ENCODE measurements at regions not wholly inside any gene's neighbourhood (a gene's known extent, or its start where the extent isn't known, plus 50 kb on each side); places are given as distances from the start of the nearest gene placed in this dataset.
"Not testable (repeated sequence)": the region's sequence is repeated elsewhere in the genome, so short reads cannot be mapped to it uniquely, and the experiment has no call there.

GRCh38 chr2:37767959-37768925 lies 96.8 kb upstream of the CDC42EP3 start:
- no peaks in the 10 kb centered on the region for H3K9me3 ChIP-seq
- no peak overlapping the region for H3K4me3 ChIP-seq

GRCh38 chr2:37769551-37769950 lies 98.1 kb upstream of the CDC42EP3 start:
- H3K4me1 ChIP-seq = peaks cover 0 to 65% (median 16%) of the 10 kb centered on the region in 4 donors
- no peaks in the 10 kb centered on the region for H3K27me3 ChIP-seq
- DNase-seq (ENCODE audit: low spot score in 2 of 2) = no peak
- TF ChIP-seq POLR2A (IDR thresholded peaks at IDR 0.05) = no peak
- TF ChIP-seq CTCF (IDR thresholded peaks at IDR 0.05) = no peak
- no peak for TF ChIP-seq EP300 (IDR thresholded peaks at IDR 0.05)
- H3K4me3 ChIP-seq = no peak overlapping the region
- WGBS, 2 donors = 85 to 91% methylated on average over 3 of the region's 3 CpGs
- H3K9me3 ChIP-seq = no peaks in the 10 kb centered on the region
- peak overlapping the region in 2 of 4 donors; percentile 18 to 73 for H3K27ac ChIP-seq
- H3K36me3 ChIP-seq = no peaks in the 10 kb centered on the region

More at GRCh38 chr2:37767959-37768925, 96.8 kb upstream of the CDC42EP3 start:
- peak in 1 of 2 donors; percentile 71 for TF ChIP-seq EP300 (IDR thresholded peaks at IDR 0.05)
- TF ChIP-seq POLR2A (IDR thresholded peaks at IDR 0.05) = no peak
- Histone ChIP-seq H3K27ac (peak overlapping the region in 2 of 4 donors; percentile 73 to 80), H3K27me3 (no peaks in the 10 kb centered on the region), H3K4me1 (peaks cover 0 to 54% (median 12%) of the 10 kb centered on the region in 4 donors), H3K36me3 (no peaks in the 10 kb centered on the region)
- peak; percentile 14 to 58 for DNase-seq (ENCODE audit: low spot score in 2 of 2)
- WGBS, 2 donors = 10 to 14% methylated on average over 6 of the region's 6 CpGs

- Histone ChIP-seq H3K27ac (peak overlapping the region in 1 of 4 donors; percentile 3), H3K36me3 (no peaks in the 10 kb centered on the region), H3K4me1 (peaks cover 0 to 77% (median 19%) of the 10 kb centered on the region in 4 donors), H3K9me3 (no peaks in the 10 kb centered on the region), H3K4me3 (no peak overlapping the region), H3K27me3 (no peaks in the 10 kb centered on the region)
- DNase-seq (ENCODE audit: low spot score in 2 of 2) = no peak
- TF ChIP-seq CTCF (IDR thresholded peaks at IDR 0.05) = no peak
- no peak for TF ChIP-seq EP300 (IDR thresholded peaks at IDR 0.05)
- no peak for TF ChIP-seq POLR2A (IDR thresholded peaks at IDR 0.05)
- 85 to 89% methylated on average over 2 of the region's 2 CpGs for WGBS, 2 donors
Measured at GRCh38 chr2:37770797-37771196, 99.4 kb upstream of the CDC42EP3 start.

- no peak for DNase-seq (ENCODE audit: low spot score in 2 of 2)
- Histone ChIP-seq H3K9me3 (no peaks in the 10 kb centered on the region), H3K27me3 (no peaks in the 10 kb centered on the region), H3K4me3 (no peak overlapping the region), H3K4me1 (peaks cover 0 to 81% (median 20%) of the 10 kb centered on the region in 4 donors), H3K27ac (peak overlapping the region in 2 of 4 donors; percentile 4 to 54), H3K36me3 (no peaks in the 10 kb centered on the region)
- 51 to 57% methylated on average over 3 of the region's 3 CpGs for WGBS, 2 donors
- TF ChIP-seq CTCF (IDR thresholded peaks at IDR 0.05) (no peak), EP300 (IDR thresholded peaks at IDR 0.05) (no peak), POLR2A (IDR thresholded peaks at IDR 0.05) (no peak)
Measured at GRCh38 chr2:37771600-37772088, 100.2 kb upstream of the CDC42EP3 start.

GRCh38 chr2:37773371-37774130 lies 102.1 kb upstream of the CDC42EP3 start:
- 32 to 44% methylated on average over 8 of the region's 8 CpGs for WGBS, 2 donors
- H3K36me3 ChIP-seq = no peaks in the 10 kb centered on the region
- no peaks in the 10 kb centered on the region for H3K9me3 ChIP-seq
- H3K4me1 ChIP-seq = peaks cover 0 to 63% (median 17%) of the 10 kb centered on the region in 4 donors
- H3K27ac ChIP-seq = peak overlapping the region in 2 of 4 donors; percentile 49 to 82
- no peaks in the 10 kb centered on the region for H3K27me3 ChIP-seq
- no peak overlapping the region for H3K4me3 ChIP-seq
- TF ChIP-seq CTCF (IDR thresholded peaks at IDR 0.05) (no peak), POLR2A (IDR thresholded peaks at IDR 0.05) (no peak), EP300 (IDR thresholded peaks at IDR 0.05) (no peak)
- no peak for DNase-seq (ENCODE audit: low spot score in 2 of 2)

- H3K36me3 ChIP-seq; H3K4me3 ChIP-seq; DNase-seq (ENCODE audit: low spot score in 2 of 2); H3K27me3 ChIP-seq; H3K9me3 ChIP-seq: not testable (repeated sequence)
- H3K27ac ChIP-seq = peak overlapping the region in 2 of 4 donors; percentile 63 to 82
- peaks cover 0 to 55% (median 13%) of the 10 kb centered on the region in 4 donors for H3K4me1 ChIP-seq
- 61% methylated on average over 6 of the region's 6 CpGs for WGBS, 2 donors
Measured at GRCh38 chr2:37774171-37774944, 102.9 kb upstream of the CDC42EP3 start.
